Activated gamma-delta T cell treated with Interleukin-2 at 50 U/mL for 16 hours (primary cell): ENCODE measurements at regions not wholly inside any gene's neighbourhood (a gene's known extent, or its start where the extent isn't known, plus 50 kb on each side); places are given as distances from the start of the nearest gene placed in this dataset.

Source experiments
- DNase-seq: peaks from one replicate; pipeline ENCODE4 v3.0.0-alpha.2; 2020

- DNase-seq = no peak
Measured at GRCh38 chr9:27625751-27626150, 52.5 kb upstream of the C9orf72 start.

DNA sequence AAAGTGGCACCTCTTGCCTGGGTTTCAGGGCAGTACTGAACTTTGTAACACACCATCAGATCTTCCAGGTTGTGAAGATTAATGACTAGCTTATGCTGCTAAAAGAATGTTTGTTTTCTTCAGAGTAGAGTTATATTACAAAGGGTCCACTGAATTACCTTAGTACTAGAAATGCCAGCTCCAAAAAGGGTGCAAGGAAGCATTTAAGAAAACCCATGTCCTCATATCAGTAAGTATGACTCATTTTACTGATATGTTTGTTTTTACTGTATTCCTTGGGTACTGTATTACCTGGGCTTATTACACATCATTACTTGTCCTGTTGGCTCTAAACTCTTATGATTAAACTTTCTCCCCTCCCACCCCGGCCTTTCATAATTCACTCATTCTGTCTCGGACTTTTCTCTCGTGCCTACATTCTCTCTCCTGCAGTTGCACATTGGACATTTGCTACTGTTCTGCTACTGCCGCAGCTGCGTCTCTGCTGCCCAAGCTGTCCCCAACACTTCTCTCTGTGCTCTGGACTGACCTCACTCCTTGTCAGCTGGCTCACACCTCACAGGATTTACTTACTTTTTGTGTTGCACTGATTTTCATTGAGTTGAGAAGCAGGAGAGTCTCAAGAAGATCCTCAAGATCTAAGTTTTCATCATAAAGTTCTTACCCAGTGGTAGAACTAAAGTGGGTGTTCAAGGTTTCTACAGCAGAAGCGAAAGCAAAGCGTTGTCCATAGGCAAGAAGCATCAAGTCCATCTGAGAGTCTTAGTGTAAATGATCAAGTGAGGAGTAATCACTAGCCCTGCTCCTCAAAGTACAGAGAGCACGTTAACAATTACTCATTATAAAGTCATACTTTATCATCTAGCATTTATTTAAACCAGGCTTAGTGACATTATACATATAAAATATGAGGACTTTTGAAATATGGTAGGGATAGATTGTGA lies 53.2 kb upstream of the C9orf72 start:
- no peak for DNase-seq

GRCh38 chr9:27627188-27627564 lies 53.9 kb upstream of the C9orf72 start:
- DNase-seq = no peak

GRCh38 chr9:27628311-27628710 lies 55.0 kb upstream of the C9orf72 start:
- DNase-seq = no peak

DNA sequence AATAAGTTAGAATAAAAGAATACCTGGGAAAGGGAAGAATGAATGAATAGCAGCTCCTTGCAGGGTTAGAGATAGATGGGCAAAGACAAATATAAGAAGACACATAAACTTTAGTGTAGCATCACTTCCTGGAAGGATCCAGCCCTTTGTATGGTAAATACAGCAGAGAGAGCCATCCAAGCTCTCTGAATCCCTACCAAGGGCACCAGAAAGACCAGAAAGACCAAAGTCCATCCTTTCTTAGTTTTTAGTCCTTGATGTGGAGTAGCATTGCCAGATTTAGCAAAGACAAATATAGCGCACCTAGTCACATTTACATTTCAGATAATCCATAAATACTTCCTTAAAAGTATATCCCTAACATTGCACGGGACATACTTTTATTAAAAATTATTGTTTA lies 56.1 kb upstream of the C9orf72 start:
- no peak for DNase-seq

GRCh38 chr9:27632254-27632653 lies 59.0 kb upstream of the C9orf72 start:
- no peak for DNase-seq

- DNase-seq = no peak
Measured at GRCh38 chr9:27633764-27634163, 60.5 kb upstream of the C9orf72 start.

GRCh38 chr9:27634879-27635278 lies 61.6 kb upstream of the C9orf72 start:
- no peak for DNase-seq

DNA sequence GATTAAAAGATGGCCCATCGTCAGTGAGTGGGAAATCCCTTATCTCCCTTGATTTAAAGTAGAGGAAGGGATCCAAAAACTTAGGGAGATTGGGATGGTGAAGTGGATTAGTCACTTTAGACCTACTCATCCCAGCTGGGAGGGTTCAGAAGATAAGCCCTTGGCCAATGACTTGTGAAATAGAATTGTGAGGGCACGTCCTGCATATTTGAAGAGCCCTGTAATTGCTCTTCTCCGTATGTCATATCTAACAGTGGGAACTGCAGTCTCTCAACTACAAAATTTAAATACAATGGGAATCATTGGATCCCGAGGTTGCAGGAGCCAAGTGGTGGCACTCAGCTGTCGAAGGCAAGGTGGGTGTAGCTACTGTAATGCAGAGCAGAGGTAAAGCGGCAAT lies 65.4 kb upstream of the C9orf72 start:
- DNase-seq = no peak

GRCh38 chr9:27645161-27645840 lies 72.0 kb upstream of the C9orf72 start:
- no peak for DNase-seq

DNA sequence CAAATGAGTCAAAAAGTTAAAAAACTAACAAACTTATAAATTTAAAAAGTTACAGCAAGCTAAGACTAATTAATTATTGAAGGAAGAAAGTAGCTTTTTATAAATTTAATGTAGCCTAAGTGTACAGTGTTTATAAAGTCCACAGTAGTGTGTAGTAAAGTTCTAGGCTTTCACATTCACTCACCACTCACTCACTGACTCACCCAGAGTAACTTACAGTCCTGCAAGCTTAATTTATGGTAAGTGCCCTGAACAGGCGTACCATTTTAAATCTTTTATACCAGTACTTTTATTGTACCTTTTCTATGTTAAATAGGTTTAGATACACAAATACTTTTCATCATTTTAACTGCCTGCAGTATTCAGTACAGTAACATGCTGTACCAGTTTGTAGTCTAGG lies 80.0 kb upstream of the C9orf72 start:
- no peak for DNase-seq

DNA sequence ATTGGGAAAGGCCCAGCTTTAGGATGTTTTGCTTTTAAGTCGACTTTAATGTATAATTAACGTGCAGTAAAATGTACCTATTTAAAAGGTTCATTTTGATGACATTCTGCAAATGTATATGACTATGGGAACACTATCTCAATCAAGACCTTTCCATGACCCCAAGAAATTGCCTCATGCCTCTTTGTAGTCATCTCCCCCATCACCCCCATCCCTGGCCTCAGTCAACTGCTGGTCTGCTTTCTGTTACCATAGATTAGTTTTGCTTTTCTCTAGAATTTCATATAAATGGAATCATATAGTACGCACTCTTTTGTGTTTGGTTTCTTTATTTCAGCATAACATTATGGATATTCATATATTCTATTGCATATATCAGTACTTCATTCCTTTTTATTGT lies 80.7 kb upstream of the C9orf72 start:
- DNase-seq = no peak

DNA sequence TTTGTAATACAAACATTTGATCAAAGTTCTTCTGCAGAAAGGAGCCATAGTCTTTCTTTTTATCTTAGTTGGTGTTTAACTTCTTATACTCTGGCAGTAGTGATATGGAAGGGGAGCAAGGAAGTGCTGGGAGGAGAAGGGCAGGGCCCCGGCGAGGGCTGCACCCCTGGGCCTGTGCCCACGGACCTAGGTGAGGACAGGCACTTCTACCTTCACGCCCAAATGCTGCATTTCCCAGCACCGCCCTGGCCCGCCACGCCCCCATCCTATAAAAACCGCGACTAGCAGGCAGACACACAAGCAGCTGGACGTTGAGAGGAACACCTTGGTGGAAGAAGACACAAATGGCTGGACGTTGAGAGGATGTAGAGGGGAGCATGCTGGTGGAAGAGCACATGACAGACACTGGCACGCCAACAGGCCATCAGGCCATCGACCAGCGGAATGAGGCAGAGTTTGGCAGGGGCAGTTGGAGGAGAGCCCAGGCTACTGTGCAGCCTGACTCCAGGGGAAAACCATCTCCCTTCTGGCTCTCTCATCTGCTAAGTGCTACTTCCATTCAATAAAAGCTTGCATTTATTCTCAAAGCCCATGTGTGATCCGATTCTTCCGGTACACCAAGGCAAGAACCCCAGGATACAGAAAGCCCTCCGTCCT lies 81.5 kb upstream of the C9orf72 start:
- DNase-seq = no peak

DNA sequence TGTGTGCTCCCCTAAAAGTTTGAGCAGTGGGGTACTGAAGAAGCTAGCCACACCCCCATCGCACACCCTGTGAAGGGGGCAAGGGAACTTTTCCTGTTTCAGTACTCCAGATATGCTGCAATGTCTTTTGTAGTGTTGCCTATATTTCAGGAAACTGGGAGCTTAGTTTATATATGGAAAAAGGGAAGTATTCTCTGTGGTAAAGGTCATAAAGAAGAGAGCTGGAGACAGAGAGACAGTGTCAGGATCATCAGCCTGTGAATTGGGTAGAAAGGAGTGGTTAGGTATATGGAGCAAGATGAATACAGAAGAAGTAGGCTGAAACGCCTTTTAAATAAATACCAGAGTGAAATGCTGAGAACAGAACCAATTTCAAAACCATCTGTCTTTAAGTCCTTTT lies 82.2 kb upstream of the C9orf72 start:
- DNase-seq = no peak

GRCh38 chr9:27659001-27659400 lies 85.7 kb upstream of the C9orf72 start:
- DNase-seq = no peak

- DNase-seq = no peak
Measured at GRCh38 chr9:27659571-27659970, 86.3 kb upstream of the C9orf72 start.

DNA sequence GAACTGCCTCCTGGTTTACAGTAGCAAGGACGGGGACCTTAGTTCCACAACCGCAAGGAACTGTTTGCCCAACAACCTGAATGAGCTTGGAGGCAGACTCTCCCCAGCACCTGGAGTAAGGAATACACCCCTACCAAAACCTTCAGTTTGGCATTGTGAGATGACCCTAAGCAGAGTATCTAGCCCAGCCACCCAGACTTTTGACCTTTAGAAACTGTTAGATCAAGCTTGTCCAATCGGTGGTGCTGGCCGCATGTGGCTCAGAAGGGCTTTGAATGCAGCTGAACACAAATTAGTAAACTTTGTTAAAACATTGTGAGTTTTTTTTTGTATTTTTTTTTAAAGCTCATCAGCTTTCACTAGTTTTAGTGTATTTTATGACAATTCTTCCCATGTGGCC lies 86.9 kb upstream of the C9orf72 start:
- no peak for DNase-seq

DNA sequence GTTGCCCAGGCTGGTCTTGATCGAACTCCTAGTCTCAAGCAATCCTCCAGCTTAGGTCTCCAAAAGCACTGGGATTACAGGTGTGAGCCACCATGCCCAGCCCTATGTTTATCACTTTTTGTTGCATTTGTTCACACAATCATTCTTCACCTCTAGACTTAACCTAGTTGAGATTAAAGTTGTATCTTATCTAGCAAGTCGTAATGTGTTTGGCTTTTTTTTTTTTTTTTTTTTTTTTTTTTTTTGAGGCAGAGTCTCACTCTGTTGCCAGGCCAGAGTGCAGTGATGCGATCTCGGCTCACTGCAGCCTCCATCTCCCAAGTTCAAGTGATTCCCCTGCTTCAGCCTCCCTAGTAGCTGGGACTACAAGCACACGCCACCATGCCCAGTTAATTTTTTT lies 90.2 kb upstream of the C9orf72 start:
- no peak for DNase-seq

GRCh38 chr9:27664121-27664779 lies 91.0 kb upstream of the C9orf72 start:
- no peak for DNase-seq

DNA sequence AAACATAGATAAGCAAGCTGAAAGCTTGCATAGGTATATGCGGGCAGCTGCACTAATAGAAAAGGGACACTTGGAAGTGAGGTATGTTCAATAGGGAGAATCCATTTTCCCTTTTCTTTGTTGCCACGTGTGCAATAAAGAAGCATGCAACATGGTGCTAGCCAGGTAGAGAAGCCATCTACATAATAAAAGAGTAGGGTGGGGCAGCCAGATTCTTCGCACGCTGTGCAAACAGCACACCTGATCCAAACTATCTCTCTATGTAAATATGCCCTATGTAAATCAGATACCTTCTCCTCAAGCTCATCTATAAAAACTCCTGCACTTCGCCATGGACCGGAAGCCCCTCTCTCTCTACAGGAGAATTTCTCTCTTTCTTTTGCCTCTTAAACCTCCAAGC lies 91.9 kb upstream of the C9orf72 start:
- no peak for DNase-seq

- no peak for DNase-seq
Measured at GRCh38 chr9:27668280-27668679, 95.0 kb upstream of the C9orf72 start.

GRCh38 chr9:27671636-27672035 lies 98.4 kb upstream of the C9orf72 start:
- no peak for DNase-seq

DNA sequence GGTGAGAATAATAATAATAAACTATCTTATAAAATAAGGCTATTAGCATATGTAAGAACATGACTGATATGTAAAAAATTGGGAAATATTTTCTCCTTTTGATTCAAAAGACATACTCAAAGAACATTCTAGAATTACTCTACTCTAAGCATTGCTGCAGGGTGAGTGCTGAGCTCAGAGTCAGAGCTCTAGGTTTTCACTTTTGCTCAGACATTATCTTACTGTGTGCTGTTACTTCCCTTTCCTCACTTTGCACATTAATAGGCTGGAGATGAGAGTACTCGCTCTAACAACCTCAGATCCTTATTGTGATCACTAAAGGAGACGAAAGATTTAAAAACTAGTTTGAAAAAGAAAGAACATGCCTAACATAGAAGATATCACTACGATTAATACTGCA lies 99.4 kb upstream of the C9orf72 start:
- DNase-seq = no peak
